Stimulated activated CD4-positive, alpha-beta T cell treated with anti-CD3 and anti-CD28 coated beads, Interleukin-12 subunit alpha, Interleukin-12 subunit beta, amount 100 ng/mL, for 4 hours (primary cell): ENCODE measurements at regions not wholly inside any gene's neighbourhood (a gene's known extent, or its start where the extent isn't known, plus 50 kb on each side); places are given as distances from the start of the nearest gene placed in this dataset.

Experiments used
- DNase-seq: peaks from one replicate; pipeline ENCODE4 v3.0.0-alpha.2; 2020

- no peak for DNase-seq
Measured at GRCh38 chr13:99630269-99630898, 129.1 kb downstream of the TM9SF2 start.

- no peak for DNase-seq
Measured at GRCh38 chr13:99629641-99630040, 128.4 kb downstream of the TM9SF2 start.

GRCh38 chr13:99628442-99628841 lies 127.2 kb downstream of the TM9SF2 start:
- no peak for DNase-seq

DNA sequence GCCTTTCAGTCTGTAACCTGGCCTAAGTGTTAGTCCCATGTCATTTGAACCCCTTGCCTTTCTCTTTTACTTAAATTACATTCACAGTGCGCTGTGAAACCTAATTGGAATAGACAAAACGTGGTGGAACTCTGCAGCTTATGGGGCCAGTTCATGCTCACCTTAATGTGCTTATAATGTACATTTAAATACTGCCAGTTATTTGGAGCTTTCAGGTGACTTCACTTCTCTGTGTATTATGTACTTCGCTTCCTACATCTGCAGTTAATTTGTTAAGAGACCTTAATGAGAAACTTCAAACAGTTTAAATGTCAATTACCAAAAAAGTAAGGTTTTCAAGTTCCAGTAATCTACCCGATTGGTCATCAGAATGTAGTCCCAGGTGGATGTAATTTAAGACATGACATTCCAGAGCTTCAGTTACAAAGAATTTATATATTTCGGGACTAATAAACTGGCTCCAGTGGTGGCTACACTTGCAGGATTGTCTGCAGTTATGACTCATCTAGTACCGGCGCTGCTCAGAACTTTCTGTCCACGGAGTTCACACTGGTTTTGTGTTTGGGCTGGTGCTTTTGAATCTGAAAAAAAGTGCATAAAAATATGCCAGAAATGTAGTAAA lies 125.3 kb downstream of the TM9SF2 start:
- DNase-seq: no peak

DNA sequence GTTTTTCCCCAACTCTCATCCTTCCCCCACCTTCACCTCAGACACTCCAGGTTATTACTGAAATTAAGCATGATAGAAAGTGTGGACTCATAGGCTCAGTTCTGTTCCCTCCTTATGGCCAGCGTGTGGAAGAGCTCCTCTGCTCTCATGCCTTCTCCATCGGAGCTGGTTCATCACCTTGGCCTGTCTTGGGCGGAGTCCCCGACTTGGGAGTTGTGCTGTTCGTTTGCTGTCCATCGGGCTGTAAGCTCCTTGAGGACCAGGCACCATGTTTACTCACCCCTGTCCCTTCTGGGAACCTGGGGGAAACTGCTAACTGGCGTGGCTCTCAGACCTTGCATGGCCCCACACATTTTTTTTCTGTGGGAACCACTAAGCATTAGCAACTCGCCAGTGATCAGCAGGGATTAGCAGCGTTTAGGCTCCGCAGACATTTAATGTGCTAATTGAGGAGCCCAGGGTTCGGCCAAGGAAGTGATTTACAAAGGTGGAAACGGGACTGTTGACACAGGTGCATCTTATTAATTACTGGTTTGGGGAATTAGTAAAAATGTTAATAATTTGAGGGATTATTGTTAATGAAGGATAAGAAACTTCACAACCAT lies 123.8 kb downstream of the TM9SF2 start:
- DNase-seq: no peak

DNA sequence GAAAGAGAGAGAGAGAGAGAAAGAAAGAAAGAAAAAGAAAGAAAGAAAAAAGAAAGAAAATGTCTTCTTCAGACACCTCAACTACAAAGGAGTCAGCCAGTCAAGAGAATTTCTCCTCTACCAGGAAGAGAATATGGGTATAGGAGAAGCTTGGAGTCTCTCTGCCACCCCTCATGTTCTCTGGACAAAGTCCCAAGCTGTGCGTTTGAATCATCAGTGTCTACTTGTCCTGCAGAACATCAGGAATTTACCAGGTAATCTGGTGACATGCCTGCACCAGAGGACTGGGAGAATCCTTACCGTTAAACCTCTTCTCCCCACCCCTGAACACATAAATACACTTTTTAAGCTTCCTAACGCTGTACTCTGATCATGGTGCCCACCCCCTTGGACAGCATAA lies 119.5 kb downstream of the TM9SF2 start:
- no peak for DNase-seq

GRCh38 chr13:99619207-99619606 lies 117.9 kb downstream of the TM9SF2 start:
- no peak for DNase-seq

DNA sequence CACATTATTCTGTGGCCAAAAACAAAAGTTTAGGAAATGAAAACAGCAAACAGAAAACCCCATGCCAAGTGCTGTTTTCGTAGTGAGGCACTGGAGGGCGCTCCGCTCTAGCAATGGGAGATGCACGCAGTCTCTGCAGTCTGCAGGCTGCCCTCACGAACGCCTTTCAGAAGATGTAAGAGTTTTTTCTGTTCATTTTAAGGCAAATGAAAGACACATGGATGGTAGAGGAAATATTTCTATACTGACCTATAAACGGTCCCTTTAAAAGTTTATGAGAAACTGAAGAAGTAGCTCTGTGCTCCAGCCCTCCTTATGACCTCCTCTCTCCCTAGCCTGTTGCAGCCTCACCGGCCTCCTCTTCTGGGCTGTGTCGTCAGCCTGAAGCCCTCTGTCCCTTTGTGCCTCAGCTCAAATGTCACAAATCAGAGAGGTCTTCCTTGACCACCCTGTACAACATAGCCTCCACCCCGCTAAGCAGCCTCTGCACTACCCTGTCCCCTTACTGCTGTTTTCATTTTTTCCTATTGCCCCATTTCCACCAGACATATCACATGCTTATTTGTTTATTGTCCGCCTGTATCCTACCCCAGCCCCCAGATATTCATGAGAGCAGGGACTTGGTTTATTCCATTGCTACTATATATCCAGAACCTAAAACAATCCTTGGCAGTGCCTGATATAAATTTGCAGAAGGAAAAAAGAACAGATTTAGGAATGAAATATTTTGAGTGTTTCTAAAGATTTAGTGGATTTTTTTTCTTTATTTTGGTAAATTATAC lies 116.4 kb downstream of the TM9SF2 start:
- DNase-seq: no peak

- no peak for DNase-seq
Measured at GRCh38 chr13:99614465-99614885, 113.2 kb downstream of the TM9SF2 start.
